DND-41 (cell line): ENCODE measurements at regions not wholly inside any gene's neighbourhood (a gene's known extent, or its start where the extent isn't known, plus 50 kb on each side); places are given as distances from the start of the nearest gene placed in this dataset.

Experiments
- ATAC-seq: fragments of 200-7000 bp; cut with Tn5 transposase; 3 replicates; pipeline ENCODE4 v1.9.1; 2021; ENCODE audit warnings: low read depth; ENCODE audit not compliant: insufficient read depth
- DNase-seq: peaks from one replicate; pipeline ENCODE4 v3.0.0-alpha.2; 2020
- H2AFZ ChIP-seq: 2 replicates; pipeline ENCODE4 v1.6.0; 2012; ENCODE audit warnings: low read depth, low read length
- H3K27ac ChIP-seq: 2 replicates; pipeline ENCODE4 v1.5.1; 2012; ENCODE audit warnings: low read length, inconsistent platforms
- H3K27me3 ChIP-seq: fragments of 200-600 bp; sonication (generic); 2 replicates; pipeline ENCODE4 v1.6.0; 2012; ENCODE audit warnings: low read length, mild to moderate bottlenecking, inconsistent platforms; ENCODE audit not compliant: insufficient read depth, poor library complexity
- H3K36me3 ChIP-seq: 2 replicates; pipeline ENCODE4 v1.5.1; 2012; ENCODE audit warnings: low read length, inconsistent platforms; ENCODE audit not compliant: insufficient read depth
- H3K4me1 ChIP-seq: 2 replicates; pipeline ENCODE4 v1.5.1; 2012; ENCODE audit warnings: mild to moderate bottlenecking, low read length; ENCODE audit not compliant: insufficient read depth
- H3K4me2 ChIP-seq: 2 replicates; pipeline ENCODE4 v1.6.0; 2012; ENCODE audit warnings: mild to moderate bottlenecking, moderate library complexity, low read length, inconsistent platforms; ENCODE audit not compliant: insufficient read depth
- H3K4me3 ChIP-seq, 2 experiments: fragments of 200-600 bp in 1 of 2; shearing (Covaris generic) in 1 of 2; 2 replicates each; pipeline ENCODE4 v1.5.1; 2012 to 2016; ENCODE audit warnings: inconsistent platforms in 2 of 2, low read length in 2 of 2, mild to moderate bottlenecking in 2 of 2, low read depth in 1 of 2, moderate library complexity in 1 of 2
- H3K79me2 ChIP-seq: 2 replicates; pipeline ENCODE4 v1.6.0; 2012; ENCODE audit warnings: low read length, inconsistent platforms; ENCODE audit not compliant: insufficient read depth
- H3K9ac ChIP-seq: 2 replicates; pipeline ENCODE4 v1.6.0; 2012; ENCODE audit warnings: low read depth, mild to moderate bottlenecking, inconsistent platforms, low read length, moderate library complexity
- H3K9me3 ChIP-seq: 2 replicates; pipeline ENCODE4 v1.5.1; 2012; ENCODE audit warnings: low read length, moderate library complexity, mild to moderate bottlenecking, inconsistent platforms; ENCODE audit not compliant: insufficient read depth, severe bottlenecking
- H4K20me1 ChIP-seq: 2 replicates; pipeline ENCODE4 v1.6.0; 2012; ENCODE audit warnings: low read length; ENCODE audit not compliant: insufficient read depth
- EZH2 ChIP-seq: IDR thresholded peaks from 3 replicates; pipeline ENCODE4 v1.6.1; 2012; ENCODE audit warnings: borderline replicate concordance, low read depth, mild to moderate bottlenecking, moderate library complexity, low read length, inconsistent platforms; ENCODE audit not compliant: severe bottlenecking
- TF ChIP-seq, protein P1 (sequence below): IDR thresholded peaks from 2 replicates; pipeline ENCODE4 v1.5.1; 2012; ENCODE audit warnings: borderline replicate concordance, low read length, moderate library complexity, mild to moderate bottlenecking; ENCODE audit not compliant: poor library complexity, severe bottlenecking; ENCODE audit errors: extremely low read depth

DNA sequence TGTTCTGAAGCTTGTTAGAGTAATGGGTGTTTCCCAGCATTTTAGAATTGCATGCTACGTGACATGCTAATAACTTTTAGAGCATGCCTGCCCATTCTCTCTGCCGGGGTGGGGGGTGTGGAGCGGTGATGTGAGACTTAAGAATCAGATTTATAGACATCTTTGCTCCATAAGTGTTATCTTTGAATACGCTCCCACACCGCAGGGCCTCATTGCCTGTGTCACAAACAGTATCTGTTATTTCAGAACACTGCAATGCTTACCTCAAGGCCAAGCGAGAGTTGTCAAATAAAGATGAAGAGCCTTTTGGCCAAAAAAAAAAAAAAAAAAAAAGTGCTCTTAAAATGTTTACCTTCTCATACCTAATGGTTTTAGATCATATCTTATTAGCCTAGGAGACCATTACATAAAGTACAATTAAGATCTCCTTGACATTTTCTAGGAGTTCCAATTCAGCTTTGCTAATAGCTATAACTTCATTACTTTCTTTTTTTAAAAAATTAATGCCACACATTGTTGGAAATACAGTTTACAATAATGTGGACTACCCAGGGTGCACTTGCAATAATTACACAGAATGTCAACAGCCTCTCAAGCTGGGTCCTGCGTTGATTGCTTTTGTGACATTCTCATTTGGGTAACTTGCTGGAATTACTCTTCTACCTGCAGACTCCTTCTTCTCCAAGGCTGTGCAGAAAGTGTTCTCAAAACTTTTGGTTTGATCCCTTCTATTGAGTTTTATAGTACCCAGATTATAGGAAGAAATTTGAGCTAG, 525.3 kb downstream of the KLF12 start:
- Histone ChIP-seq H3K4me3 (no peak overlapping the region), H4K20me1 (no peaks in the 10 kb centered on the region), H3K36me3 (no peaks in the 10 kb centered on the region), H3K4me2 (no peak overlapping the region), H3K9me3 (peaks cover 2% of the 10 kb centered on the region), H3K27ac (no peak overlapping the region), H3K27me3 (no peaks in the 10 kb centered on the region), H2AFZ (no peak overlapping the region), H3K79me2 (no peaks in the 10 kb centered on the region), H3K9ac (no peak overlapping the region), H3K4me1 (no peaks in the 10 kb centered on the region)
- TF ChIP-seq, protein P1, sequence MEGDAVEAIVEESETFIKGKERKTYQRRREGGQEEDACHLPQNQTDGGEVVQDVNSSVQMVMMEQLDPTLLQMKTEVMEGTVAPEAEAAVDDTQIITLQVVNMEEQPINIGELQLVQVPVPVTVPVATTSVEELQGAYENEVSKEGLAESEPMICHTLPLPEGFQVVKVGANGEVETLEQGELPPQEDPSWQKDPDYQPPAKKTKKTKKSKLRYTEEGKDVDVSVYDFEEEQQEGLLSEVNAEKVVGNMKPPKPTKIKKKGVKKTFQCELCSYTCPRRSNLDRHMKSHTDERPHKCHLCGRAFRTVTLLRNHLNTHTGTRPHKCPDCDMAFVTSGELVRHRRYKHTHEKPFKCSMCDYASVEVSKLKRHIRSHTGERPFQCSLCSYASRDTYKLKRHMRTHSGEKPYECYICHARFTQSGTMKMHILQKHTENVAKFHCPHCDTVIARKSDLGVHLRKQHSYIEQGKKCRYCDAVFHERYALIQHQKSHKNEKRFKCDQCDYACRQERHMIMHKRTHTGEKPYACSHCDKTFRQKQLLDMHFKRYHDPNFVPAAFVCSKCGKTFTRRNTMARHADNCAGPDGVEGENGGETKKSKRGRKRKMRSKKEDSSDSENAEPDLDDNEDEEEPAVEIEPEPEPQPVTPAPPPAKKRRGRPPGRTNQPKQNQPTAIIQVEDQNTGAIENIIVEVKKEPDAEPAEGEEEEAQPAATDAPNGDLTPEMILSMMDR = no peak
- TF ChIP-seq EZH2 = no peak
- ATAC-seq = no peak
- no peak for DNase-seq

DNA sequence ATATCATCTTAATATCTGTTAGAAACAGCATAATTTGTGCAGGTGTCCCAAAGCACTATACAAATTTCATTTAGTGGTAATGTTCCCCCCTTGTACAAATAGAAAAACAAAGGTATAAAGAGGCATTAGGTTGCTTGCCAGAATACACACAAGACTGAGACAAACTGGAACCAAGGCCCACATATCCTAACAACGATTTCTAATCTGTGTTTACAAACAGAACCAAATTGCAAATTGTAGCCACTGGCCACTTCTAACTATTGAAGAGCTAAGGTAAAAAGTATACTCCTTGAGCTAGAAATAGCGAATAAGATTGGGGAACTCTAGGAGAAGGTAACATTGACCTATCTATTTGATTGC, 526.1 kb downstream of the KLF12 start:
- TF ChIP-seq, protein P1 = no peak
- TF ChIP-seq EZH2 = no peak
- H3K27ac ChIP-seq = no peak overlapping the region
- no peak for DNase-seq
- ATAC-seq = no peak
- H3K9ac ChIP-seq = no peak overlapping the region
- no peaks in the 10 kb centered on the region for H3K27me3 ChIP-seq
- H3K9me3 ChIP-seq = peaks cover 2% of the 10 kb centered on the region
- no peak overlapping the region for H2AFZ ChIP-seq
- H3K36me3 ChIP-seq = no peaks in the 10 kb centered on the region
- H4K20me1 ChIP-seq = no peaks in the 10 kb centered on the region
- no peaks in the 10 kb centered on the region for H3K4me1 ChIP-seq
- no peak overlapping the region for H3K4me2 ChIP-seq
- H3K4me3 ChIP-seq = no peak overlapping the region
- no peaks in the 10 kb centered on the region for H3K79me2 ChIP-seq

DNA sequence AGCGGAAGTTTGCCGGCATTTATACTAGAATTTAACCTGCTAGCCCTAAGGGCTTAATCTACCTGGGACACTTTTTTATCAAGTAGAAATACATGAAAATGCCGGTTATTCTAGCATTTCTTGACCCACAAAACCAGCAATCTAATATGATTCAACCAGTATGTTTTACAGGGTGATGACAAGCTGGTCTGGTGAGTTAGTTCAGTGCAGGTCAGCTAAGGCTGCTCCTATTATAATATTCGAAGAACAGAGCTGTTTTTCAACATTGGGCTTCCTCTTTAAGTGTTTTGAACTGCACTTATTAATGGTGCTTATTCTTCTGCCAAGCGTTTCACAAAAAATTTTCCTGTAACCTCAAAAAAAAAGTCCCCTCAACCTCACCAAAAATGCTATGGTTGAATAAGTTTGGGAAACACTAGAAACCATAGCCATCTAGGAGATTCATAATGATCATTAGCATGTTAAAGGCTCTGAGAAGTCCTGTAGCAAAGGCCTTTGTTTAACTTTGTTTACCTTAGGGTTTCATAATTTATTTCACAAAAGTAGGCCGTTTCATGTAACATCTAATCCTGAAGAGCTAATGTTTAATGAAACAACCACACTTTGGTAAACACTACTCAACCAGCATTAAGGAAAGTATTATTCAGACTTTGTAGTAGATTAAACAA, 526.6 kb downstream of the KLF12 start:
- Histone ChIP-seq H3K27me3 (no peaks in the 10 kb centered on the region), H4K20me1 (no peaks in the 10 kb centered on the region), H3K9ac (no peak overlapping the region), H3K27ac (no peak overlapping the region), H2AFZ (no peak overlapping the region), H3K4me3 (no peak overlapping the region), H3K4me2 (no peak overlapping the region), H3K79me2 (no peaks in the 10 kb centered on the region), H3K36me3 (no peaks in the 10 kb centered on the region), H3K9me3 (peaks cover 2% of the 10 kb centered on the region), H3K4me1 (no peaks in the 10 kb centered on the region)
- ATAC-seq (no peak), DNase-seq (no peak)
- TF ChIP-seq, protein P1 = no peak
- no peak for TF ChIP-seq EZH2
